ENCODE measurements at regions not wholly inside any gene's neighbourhood (a gene's known extent, or its start where the extent isn't known, plus 50 kb on each side); places are given as distances from the start of the nearest gene placed in this dataset.

DNA sequence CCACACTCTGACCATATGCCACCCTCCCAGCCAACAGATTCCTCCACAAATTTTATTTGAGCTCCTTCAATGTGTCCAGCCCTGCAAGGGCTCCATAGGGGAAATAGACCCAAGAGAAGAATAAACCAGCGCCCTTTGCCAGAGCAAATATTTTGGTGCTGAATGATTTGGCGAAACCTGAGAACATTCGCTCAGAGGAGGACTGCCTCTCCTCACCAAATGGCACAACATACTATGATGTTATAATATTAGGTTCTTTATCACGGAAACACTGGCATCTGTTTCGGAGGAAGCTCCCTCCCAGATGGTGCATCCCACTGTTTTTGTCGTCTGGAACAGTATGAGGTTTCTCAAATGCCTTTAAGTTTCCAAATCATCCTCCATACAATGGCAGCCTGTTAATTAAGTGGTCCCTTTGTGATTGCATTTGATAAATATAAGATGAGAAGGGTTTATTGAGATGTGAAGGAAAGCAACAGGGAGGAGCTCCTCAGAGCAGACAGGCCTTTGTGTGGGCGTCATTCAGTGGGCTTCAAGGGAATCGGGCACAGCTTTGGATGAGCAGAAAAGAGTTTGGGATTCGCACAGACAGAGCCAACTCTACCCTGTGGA, 139.1 kb upstream of the ADRA1B start:
- H2AFZ ChIP-seq (ENCODE audit: low read length) = no peak overlapping the region
- H3K9me3 ChIP-seq (ENCODE audit: low read depth, low read length) = no peaks in the 10 kb centered on the region
- TF ChIP-seq, protein P1, sequence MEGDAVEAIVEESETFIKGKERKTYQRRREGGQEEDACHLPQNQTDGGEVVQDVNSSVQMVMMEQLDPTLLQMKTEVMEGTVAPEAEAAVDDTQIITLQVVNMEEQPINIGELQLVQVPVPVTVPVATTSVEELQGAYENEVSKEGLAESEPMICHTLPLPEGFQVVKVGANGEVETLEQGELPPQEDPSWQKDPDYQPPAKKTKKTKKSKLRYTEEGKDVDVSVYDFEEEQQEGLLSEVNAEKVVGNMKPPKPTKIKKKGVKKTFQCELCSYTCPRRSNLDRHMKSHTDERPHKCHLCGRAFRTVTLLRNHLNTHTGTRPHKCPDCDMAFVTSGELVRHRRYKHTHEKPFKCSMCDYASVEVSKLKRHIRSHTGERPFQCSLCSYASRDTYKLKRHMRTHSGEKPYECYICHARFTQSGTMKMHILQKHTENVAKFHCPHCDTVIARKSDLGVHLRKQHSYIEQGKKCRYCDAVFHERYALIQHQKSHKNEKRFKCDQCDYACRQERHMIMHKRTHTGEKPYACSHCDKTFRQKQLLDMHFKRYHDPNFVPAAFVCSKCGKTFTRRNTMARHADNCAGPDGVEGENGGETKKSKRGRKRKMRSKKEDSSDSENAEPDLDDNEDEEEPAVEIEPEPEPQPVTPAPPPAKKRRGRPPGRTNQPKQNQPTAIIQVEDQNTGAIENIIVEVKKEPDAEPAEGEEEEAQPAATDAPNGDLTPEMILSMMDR (IDR thresholded peaks at IDR 0.05; ENCODE audit: extremely low read depth, low read depth, low read length) = no peak
- H3K4me2 ChIP-seq (ENCODE audit: insufficient read depth, low read length) = no peak overlapping the region
- no peaks in the 10 kb centered on the region for H3K36me3 ChIP-seq (ENCODE audit: insufficient read depth, low read length)
- no peaks in the 10 kb centered on the region for H3K27me3 ChIP-seq (ENCODE audit: insufficient read depth, low read length)
- no peaks in the 10 kb centered on the region for H4K20me1 ChIP-seq (ENCODE audit: insufficient read depth, low read length)
- no peak overlapping the region for H3K4me3 ChIP-seq (ENCODE audit: insufficient read depth, low read length)
- DNase-seq (ENCODE audit: insufficient read length, low spot score, missing footprints) = peak; percentile 87
- H3K4me1 ChIP-seq (ENCODE audit: insufficient read depth, low read length) = peaks cover 39% of the 10 kb centered on the region
- H3K27ac ChIP-seq (ENCODE audit: low read depth, low read length) = no peak overlapping the region
- H3K79me2 ChIP-seq (ENCODE audit: insufficient read depth, low read length) = no peaks in the 10 kb centered on the region

GRCh38 chr5:159779481-159779880, 136.8 kb upstream of the ADRA1B start:
- TF ChIP-seq, protein P1 (IDR thresholded peaks at IDR 0.05; ENCODE audit: extremely low read depth, low read depth, low read length) = no peak
- no peak overlapping the region for H2AFZ ChIP-seq (ENCODE audit: low read length)
- no peaks in the 10 kb centered on the region for H3K79me2 ChIP-seq (ENCODE audit: insufficient read depth, low read length)
- H3K27me3 ChIP-seq (ENCODE audit: insufficient read depth, low read length) = no peaks in the 10 kb centered on the region
- no peak overlapping the region for H3K4me3 ChIP-seq (ENCODE audit: insufficient read depth, low read length)
- H3K4me2 ChIP-seq (ENCODE audit: insufficient read depth, low read length) = peak overlapping the region; percentile 11
- H3K27ac ChIP-seq (ENCODE audit: low read depth, low read length) = peak overlapping the region; percentile 41
- no peaks in the 10 kb centered on the region for H4K20me1 ChIP-seq (ENCODE audit: insufficient read depth, low read length)
- DNase-seq (ENCODE audit: insufficient read length, low spot score, missing footprints) = no peak
- no peaks in the 10 kb centered on the region for H3K9me3 ChIP-seq (ENCODE audit: low read depth, low read length)
- H3K36me3 ChIP-seq (ENCODE audit: insufficient read depth, low read length) = no peaks in the 10 kb centered on the region
- H3K4me1 ChIP-seq (ENCODE audit: insufficient read depth, low read length) = peaks cover 29% of the 10 kb centered on the region

GRCh38 chr5:159780246-159780645, 136.0 kb upstream of the ADRA1B start:
- H3K4me2 ChIP-seq (ENCODE audit: insufficient read depth, low read length) = no peak overlapping the region
- peak overlapping the region; percentile 41 for H3K27ac ChIP-seq (ENCODE audit: low read depth, low read length)
- H2AFZ ChIP-seq (ENCODE audit: low read length) = peak overlapping the region; percentile 43
- TF ChIP-seq, protein P1 (IDR thresholded peaks at IDR 0.05; ENCODE audit: extremely low read depth, low read depth, low read length) = no peak
- H3K9me3 ChIP-seq (ENCODE audit: low read depth, low read length) = no peaks in the 10 kb centered on the region
- no peaks in the 10 kb centered on the region for H3K36me3 ChIP-seq (ENCODE audit: insufficient read depth, low read length)
- no peaks in the 10 kb centered on the region for H3K79me2 ChIP-seq (ENCODE audit: insufficient read depth, low read length)
- H4K20me1 ChIP-seq (ENCODE audit: insufficient read depth, low read length) = no peaks in the 10 kb centered on the region
- H3K4me3 ChIP-seq (ENCODE audit: insufficient read depth, low read length) = no peak overlapping the region
- no peak for DNase-seq (ENCODE audit: insufficient read length, low spot score, missing footprints)
- H3K27me3 ChIP-seq (ENCODE audit: insufficient read depth, low read length) = no peaks in the 10 kb centered on the region
- H3K4me1 ChIP-seq (ENCODE audit: insufficient read depth, low read length) = peaks cover 29% of the 10 kb centered on the region

DNA sequence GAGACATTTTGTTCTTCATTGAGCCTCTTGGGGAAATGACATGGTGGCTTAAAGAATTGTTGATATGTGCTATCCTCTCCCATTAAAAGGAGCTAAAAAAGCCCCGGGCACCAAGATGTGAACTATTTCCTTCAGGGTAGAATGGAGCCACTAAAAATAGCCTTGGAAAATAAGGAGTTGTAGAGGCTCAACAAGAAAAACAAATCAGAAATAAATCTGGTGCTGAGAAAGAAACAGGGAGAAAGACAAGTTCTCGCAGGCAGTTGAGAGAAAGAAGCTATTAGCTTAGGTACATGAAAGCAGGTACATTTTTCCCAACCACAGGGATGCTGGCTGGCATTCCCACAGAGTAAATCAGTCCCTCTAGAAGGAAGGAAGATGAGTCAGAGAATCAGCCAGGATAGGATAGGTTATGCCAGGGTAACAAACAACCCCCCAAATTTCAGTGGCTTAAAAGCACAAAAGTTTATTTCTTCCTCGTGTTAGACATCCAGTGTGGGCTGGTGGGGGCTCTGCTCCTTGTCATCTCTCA, 134.6 kb upstream of the ADRA1B start:
- DNase-seq (ENCODE audit: insufficient read length, low spot score, missing footprints) = no peak
- Histone ChIP-seq H2AFZ (ENCODE audit: low read length) (no peak overlapping the region), H3K4me1 (ENCODE audit: insufficient read depth, low read length) (peaks cover 34% of the 10 kb centered on the region)

More for the DNA sequence above, 134.6 kb upstream of the ADRA1B start:
- Histone ChIP-seq H4K20me1 (ENCODE audit: insufficient read depth, low read length) (no peaks in the 10 kb centered on the region), H3K36me3 (ENCODE audit: insufficient read depth, low read length) (no peaks in the 10 kb centered on the region), H3K4me2 (ENCODE audit: insufficient read depth, low read length) (no peak overlapping the region), H3K27ac (ENCODE audit: low read depth, low read length) (no peak overlapping the region), H3K4me3 (ENCODE audit: insufficient read depth, low read length) (no peak overlapping the region), H3K9me3 (ENCODE audit: low read depth, low read length) (no peaks in the 10 kb centered on the region), H3K27me3 (ENCODE audit: insufficient read depth, low read length) (no peaks in the 10 kb centered on the region), H3K79me2 (ENCODE audit: insufficient read depth, low read length) (no peaks in the 10 kb centered on the region)
- TF ChIP-seq, protein P1 (IDR thresholded peaks at IDR 0.05; ENCODE audit: extremely low read depth, low read depth, low read length) = no peak

Measured in osteoblast (primary cell).